GM10266 (cell line): ENCODE measurements at regions not wholly inside any gene's neighbourhood (a gene's known extent, or its start where the extent isn't known, plus 50 kb on each side); places are given as distances from the start of the nearest gene placed in this dataset.

Experiments
- DNase-seq: peaks from one replicate; pipeline ENCODE4 v3.0.0; 2012; ENCODE audit errors: extremely low spot score
- TF ChIP-seq, protein P1 (sequence below): IDR thresholded peaks from 2 replicates; pipeline ENCODE4 v1.5.1; 2012; ENCODE audit warnings: mild to moderate bottlenecking, low read depth; ENCODE audit not compliant: control insufficient read depth, insufficient read depth; ENCODE audit errors: missing control alignments

DNA sequence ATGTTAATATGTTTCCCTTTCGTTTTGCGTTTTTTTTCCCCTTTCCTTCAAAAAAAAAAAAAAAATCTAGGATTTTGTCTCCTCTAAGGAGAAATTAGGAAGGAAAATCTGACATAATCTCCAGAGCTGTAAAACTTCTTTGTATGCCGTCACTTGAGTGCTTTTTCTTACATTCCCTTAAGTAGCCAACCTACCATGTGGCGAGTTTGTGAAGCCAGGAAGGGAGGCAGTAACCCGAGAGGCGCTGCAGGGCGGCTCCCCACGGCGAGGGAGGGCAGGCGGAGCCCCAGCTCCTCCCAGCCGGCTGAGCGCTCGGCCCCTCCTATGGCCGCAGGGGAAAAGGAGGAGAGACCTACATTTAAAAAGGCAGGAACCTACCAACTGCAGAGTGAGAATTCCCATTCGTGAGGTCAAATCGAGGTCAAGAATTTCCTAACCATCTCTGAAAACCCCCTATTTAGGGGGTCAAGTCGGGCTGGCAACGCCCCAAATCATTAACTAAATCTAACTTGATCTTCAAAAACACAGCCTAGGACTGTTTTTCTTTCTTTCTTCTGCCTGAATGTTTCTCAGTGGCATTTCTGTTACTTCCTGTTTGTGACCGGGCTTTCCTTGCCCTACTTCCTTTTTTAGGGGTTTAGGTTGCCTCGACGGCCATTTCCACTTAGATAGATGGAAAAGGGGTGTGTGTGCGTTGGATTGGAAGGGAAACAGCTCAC is 345.1 kb upstream of the KLF3 start:
- DNase-seq: peak; percentile 88
- TF ChIP-seq, protein P1, sequence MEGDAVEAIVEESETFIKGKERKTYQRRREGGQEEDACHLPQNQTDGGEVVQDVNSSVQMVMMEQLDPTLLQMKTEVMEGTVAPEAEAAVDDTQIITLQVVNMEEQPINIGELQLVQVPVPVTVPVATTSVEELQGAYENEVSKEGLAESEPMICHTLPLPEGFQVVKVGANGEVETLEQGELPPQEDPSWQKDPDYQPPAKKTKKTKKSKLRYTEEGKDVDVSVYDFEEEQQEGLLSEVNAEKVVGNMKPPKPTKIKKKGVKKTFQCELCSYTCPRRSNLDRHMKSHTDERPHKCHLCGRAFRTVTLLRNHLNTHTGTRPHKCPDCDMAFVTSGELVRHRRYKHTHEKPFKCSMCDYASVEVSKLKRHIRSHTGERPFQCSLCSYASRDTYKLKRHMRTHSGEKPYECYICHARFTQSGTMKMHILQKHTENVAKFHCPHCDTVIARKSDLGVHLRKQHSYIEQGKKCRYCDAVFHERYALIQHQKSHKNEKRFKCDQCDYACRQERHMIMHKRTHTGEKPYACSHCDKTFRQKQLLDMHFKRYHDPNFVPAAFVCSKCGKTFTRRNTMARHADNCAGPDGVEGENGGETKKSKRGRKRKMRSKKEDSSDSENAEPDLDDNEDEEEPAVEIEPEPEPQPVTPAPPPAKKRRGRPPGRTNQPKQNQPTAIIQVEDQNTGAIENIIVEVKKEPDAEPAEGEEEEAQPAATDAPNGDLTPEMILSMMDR: no peak

DNA sequence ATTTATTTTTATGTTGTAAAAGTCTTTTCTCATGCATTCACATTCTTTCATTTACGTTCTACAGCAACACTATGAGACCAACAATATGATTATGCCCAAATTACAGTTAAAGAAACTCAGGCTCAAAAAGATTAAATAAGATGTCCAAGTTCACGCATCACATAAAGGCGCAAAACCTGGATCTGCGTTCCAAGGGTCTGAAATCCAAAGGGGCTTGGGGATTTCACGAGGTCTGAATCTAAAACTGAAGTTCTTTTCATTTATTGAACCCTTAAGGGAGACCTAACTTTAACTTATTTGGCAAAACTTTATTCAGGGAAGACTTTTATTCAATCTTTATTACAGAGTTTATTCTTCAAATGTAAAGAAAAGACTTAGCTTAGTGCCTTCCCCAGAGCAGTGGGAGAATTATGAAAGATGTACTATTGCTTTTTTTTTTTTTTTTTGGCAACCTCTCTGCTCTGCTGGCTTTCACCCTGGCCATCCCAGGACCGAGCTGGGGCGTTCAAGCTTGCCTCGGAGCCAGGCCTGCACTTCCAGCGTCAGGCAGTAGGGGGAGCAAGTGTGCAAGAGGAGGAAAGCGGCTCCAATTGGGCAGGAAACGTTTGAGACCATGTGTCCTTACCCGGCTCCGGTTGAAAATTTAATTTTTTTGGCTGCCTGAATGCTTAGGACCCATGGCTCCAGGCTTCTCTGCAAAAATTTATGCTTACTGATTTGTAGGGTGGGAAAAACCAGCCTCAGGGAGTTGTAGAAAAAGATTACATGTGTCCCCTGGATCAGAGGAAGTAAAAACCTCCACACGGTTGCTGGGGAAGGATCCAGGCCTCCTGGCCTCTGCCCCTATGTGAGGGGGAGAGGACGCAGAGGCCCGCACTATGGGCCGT is 344.3 kb upstream of the KLF3 start:
- TF ChIP-seq, protein P1: peak; percentile 98
- peak; percentile 86 for DNase-seq

DNA sequence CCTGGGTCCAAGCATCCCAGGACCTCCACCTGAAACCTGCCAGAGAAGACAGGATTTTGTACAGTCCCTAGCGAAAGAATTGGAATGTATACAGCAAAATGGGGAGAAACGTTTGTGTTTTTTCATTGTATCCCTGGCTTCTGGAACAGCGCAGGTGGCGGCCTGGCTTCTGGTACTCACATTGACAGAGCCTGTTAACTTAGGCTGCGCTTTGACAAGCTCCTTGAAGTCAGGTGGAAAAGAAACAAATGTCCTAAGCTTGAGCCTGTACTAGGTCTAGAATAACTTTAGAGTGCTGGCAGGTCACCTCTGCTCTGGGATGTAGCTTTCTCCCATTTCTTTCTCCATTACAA is 343.7 kb upstream of the KLF3 start:
- TF ChIP-seq, protein P1: no peak
- DNase-seq: no peak

DNA sequence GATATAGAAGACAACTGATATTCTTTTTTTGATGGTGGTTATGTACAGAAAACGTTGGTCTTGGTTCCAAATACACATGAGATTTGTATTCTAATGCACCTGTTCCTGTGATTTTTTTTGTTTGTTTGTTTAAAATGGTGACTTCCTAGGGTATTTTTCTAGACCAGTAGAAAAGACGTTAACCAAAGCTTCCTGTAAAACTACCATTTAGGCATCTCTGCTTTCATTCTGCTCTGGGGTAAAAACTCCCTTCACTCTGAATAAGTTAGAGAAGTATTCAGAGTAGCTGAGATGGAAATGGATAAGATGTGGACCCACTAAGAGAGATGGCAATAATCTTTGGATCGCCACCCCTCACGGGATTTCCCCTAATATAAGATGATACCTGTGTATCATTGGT is 343.2 kb upstream of the KLF3 start:
- peak; percentile 52 for DNase-seq
- TF ChIP-seq, protein P1: no peak

DNA sequence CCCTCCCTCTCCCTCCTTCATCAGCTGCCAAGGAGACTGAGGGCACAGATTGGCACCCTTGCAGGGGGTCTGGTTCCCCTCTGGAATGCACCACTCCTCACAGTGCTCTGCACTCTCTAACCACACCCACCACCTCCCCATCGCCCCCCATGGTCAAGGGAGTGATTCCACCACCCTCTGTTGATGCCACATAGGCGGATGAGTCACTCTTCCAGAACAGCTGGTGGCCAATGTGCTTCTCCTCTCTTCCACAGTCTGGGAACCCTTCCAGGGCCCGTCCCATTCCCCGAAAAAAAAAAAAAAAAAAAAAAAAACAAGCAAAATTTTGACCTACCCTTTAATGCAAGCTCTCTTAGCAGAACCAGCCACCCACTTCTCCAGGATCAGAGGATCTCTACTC is 341.3 kb upstream of the KLF3 start:
- TF ChIP-seq, protein P1: no peak
- DNase-seq: no peak

DNA sequence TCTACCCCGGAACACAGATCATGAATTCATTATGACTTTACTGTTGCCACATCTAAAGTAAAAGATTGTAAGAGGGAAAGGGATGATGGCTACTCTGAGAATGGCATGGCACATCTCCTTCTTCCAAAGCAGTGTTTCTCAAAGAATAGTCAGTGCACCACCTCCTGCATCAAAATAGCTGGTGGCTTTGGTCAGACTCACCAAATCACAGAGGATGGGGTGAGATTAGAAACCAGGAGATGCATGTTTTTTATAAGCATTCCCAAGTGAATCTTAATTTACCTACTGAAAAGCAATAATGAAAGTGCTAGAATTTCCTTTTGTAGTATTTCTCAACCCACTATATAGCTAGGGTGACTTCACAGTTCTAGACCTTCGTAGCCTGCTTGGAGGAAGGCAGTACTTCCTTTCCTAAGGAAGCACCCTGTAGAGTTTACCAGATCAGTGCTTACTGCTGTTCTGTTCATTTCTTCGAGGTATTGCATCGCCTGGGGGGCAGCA is 340.8 kb upstream of the KLF3 start:
- TF ChIP-seq, protein P1: no peak
- DNase-seq: no peak
